HEK293 (cell line): ENCODE measurements at regions not wholly inside any gene's neighbourhood (a gene's known extent, or its start where the extent isn't known, plus 50 kb on each side); places are given as distances from the start of the nearest gene placed in this dataset.

Experiments used
- CTCF ChIA-PET: fragments of 350-600 bp; formaldehyde crosslinking; extraction: SDS; loops from one replicate; lab custom pipeline; 2021; ENCODE audit warnings: antibody characterized with exemption; lab: Yijun Ruan, JAX
- POLR2A ChIA-PET: fragments of 300-600 bp; formaldehyde crosslinking; extraction: SDS; loops from one replicate; lab custom pipeline; 2020; ENCODE audit warnings: antibody characterized with exemption, inconsistent platforms; lab: Yijun Ruan, JAX
- H3K27ac ChIP-seq: fragments of 200-500 bp; sonication (Bioruptor generic); 2 replicates; pipeline ENCODE4 v1.5.1; 2014; ENCODE audit warnings: low read depth, low read length, control low read depth, inconsistent platforms; ENCODE audit errors: extremely low read depth
- H3K36me3 ChIP-seq, 2 experiments: fragments of 200-500 bp in 1 of 2; sonication (Bioruptor generic) in 1 of 2; 1 replicate in 1 of 2; 2 replicates in 1 of 2; pipeline ENCODE4 v1.5.1; 2014 to 2017; ENCODE audit warnings: inconsistent platforms in 2 of 2, low read length in 2 of 2; ENCODE audit not compliant: control insufficient read depth in 2 of 2, insufficient read depth in 1 of 2
- H3K4me1 ChIP-seq: fragments of 200-500 bp; sonication (Bioruptor generic); 2 replicates; pipeline ENCODE4 v1.5.1; 2014; ENCODE audit warnings: mild to moderate bottlenecking, low read length, inconsistent platforms; ENCODE audit not compliant: control insufficient read depth, insufficient read depth
- H3K4me3 ChIP-seq: 2 replicates; pipeline ENCODE4 v1.5.1; 2011; ENCODE audit warnings: low read depth, mild to moderate bottlenecking, control low read depth, low read length, moderate library complexity
- H3K9me3 ChIP-seq: fragments of 200-500 bp; sonication (Bioruptor generic); 2 replicates; pipeline ENCODE4 v1.5.1; 2014; ENCODE audit warnings: low read depth, low read length, inconsistent platforms; ENCODE audit not compliant: control insufficient read depth, insufficient read depth
- BCL11A ChIP-seq: fragments of 450-650 bp; formaldehyde crosslinking; IDR thresholded peaks from 2 replicates; pipeline ENCODE4 v1.5.1; 2016; ENCODE audit warnings: low read depth, missing biosample characterization, missing genetic modification characterization
- EGR2 ChIP-seq: fragments of 450-650 bp; formaldehyde crosslinking; IDR thresholded peaks from 2 replicates; pipeline ENCODE4 v1.5.1; 2016; ENCODE audit warnings: low read depth, missing biosample characterization, missing genetic modification characterization
- IKZF3 ChIP-seq: fragments of 450-650 bp; IDR thresholded peaks from 2 replicates; pipeline ENCODE4 v1.5.0; 2018; ENCODE audit warnings: missing biosample characterization, mild to moderate bottlenecking, missing genetic modification characterization, moderate library complexity
- KLF16 ChIP-seq: fragments of 450-650 bp; formaldehyde crosslinking; IDR thresholded peaks from 2 replicates; pipeline ENCODE4 v1.5.1; 2017; ENCODE audit warnings: missing biosample characterization, missing genetic modification characterization
- KLF7 ChIP-seq: fragments of 450-650 bp; formaldehyde crosslinking; IDR thresholded peaks from 2 replicates; pipeline ENCODE4 v1.5.1; 2016; ENCODE audit warnings: missing biosample characterization, missing genetic modification characterization, borderline replicate concordance
- MYNN ChIP-seq: fragments of 450-650 bp; formaldehyde crosslinking; IDR thresholded peaks from 2 replicates; pipeline ENCODE4 v1.5.1; 2016; ENCODE audit warnings: missing biosample characterization, missing genetic modification characterization, borderline replicate concordance
- PRDM6 ChIP-seq: fragments of 450-650 bp; formaldehyde crosslinking; IDR thresholded peaks from 2 replicates; pipeline ENCODE4 v1.5.1; 2017; ENCODE audit warnings: missing biosample characterization, missing genetic modification characterization
- TSHZ1 ChIP-seq: fragments of 450-650 bp; formaldehyde crosslinking; IDR thresholded peaks from 2 replicates; pipeline ENCODE4 v1.5.1; 2016; ENCODE audit warnings: missing biosample characterization, missing genetic modification characterization, borderline replicate concordance
- ZBTB11 ChIP-seq: fragments of 450-650 bp; formaldehyde crosslinking; conservative IDR thresholded peaks from 2 replicates; pipeline ENCODE4 v1.5.1; 2016; ENCODE audit warnings: low read depth, missing biosample characterization, missing genetic modification characterization
- ZBTB7A ChIP-seq: fragments of 450-650 bp; formaldehyde crosslinking; IDR thresholded peaks from 2 replicates; pipeline ENCODE4 v1.5.1; 2016; ENCODE audit warnings: low read depth, missing biosample characterization, missing genetic modification characterization
- ZNF133 ChIP-seq: fragments of 450-650 bp; formaldehyde crosslinking; IDR thresholded peaks from 2 replicates; pipeline ENCODE4 v1.5.1; 2016; ENCODE audit warnings: missing biosample characterization, missing genetic modification characterization
- ZNF138 ChIP-seq: fragments of 450-650 bp; formaldehyde crosslinking; IDR thresholded peaks from 2 replicates; pipeline ENCODE4 v1.5.1; 2016; ENCODE audit warnings: missing biosample characterization, missing genetic modification characterization, borderline replicate concordance
- ZNF140 ChIP-seq: fragments of 450-650 bp; formaldehyde crosslinking; IDR thresholded peaks from 2 replicates; pipeline ENCODE4 v1.5.1; 2016; ENCODE audit warnings: missing biosample characterization, missing genetic modification characterization
- ZNF280D ChIP-seq: fragments of 450-650 bp; formaldehyde crosslinking; IDR thresholded peaks from 2 replicates; pipeline ENCODE4 v1.5.1; 2016; ENCODE audit warnings: missing biosample characterization, missing genetic modification characterization
- ZNF449 ChIP-seq: fragments of 450-650 bp; formaldehyde crosslinking; IDR thresholded peaks from 2 replicates; pipeline ENCODE4 v1.5.1; 2017; ENCODE audit warnings: missing biosample characterization, mild to moderate bottlenecking, missing genetic modification characterization, moderate library complexity
- ZNF488 ChIP-seq: fragments of 450-650 bp; formaldehyde crosslinking; IDR thresholded peaks from 2 replicates; pipeline ENCODE4 v1.5.1; 2016; ENCODE audit warnings: missing biosample characterization, missing genetic modification characterization
- ZNF558 ChIP-seq: fragments of 450-650 bp; formaldehyde crosslinking; IDR thresholded peaks from 2 replicates; pipeline ENCODE4 v1.5.1; 2016; ENCODE audit warnings: missing biosample characterization, missing genetic modification characterization
- ZNF660 ChIP-seq: fragments of 450-650 bp; IDR thresholded peaks from 2 replicates; pipeline ENCODE4 v1.5.1; 2018; ENCODE audit warnings: missing biosample characterization, mild to moderate bottlenecking, missing genetic modification characterization
- ZNF701 ChIP-seq: fragments of 450-650 bp; formaldehyde crosslinking; IDR thresholded peaks from 2 replicates; pipeline ENCODE4 v1.5.1; 2016; ENCODE audit warnings: missing biosample characterization, missing genetic modification characterization
- ZSCAN30 ChIP-seq: fragments of 450-650 bp; IDR thresholded peaks from 2 replicates; pipeline ENCODE4 v1.5.1; 2018; ENCODE audit warnings: missing biosample characterization, mild to moderate bottlenecking, missing genetic modification characterization, moderate library complexity

- Histone ChIP-seq H3K27ac (no peak overlapping the region), H3K36me3 (no peaks in the 10 kb centered on the region), H3K4me3 (no peak overlapping the region), H3K4me1 (no peaks in the 10 kb centered on the region), H3K9me3 (no peaks in the 10 kb centered on the region)
- ChIA-PET CTCF (no interaction called here), POLR2A (no interaction called here)
- TF ChIP-seq ZNF701 (tag by site-specific recombination) = no peak
- TF ChIP-seq ZSCAN30 (tag by site-specific recombination) = no peak
- TF ChIP-seq KLF16 (tag by site-specific recombination) = no peak
- no peak for TF ChIP-seq ZNF449
- TF ChIP-seq ZNF140 (tag by site-specific recombination) = no peak
- TF ChIP-seq TSHZ1 (tag by site-specific recombination) = no peak
- no peak for TF ChIP-seq ZNF280D
- no peak for TF ChIP-seq IKZF3
- no peak for TF ChIP-seq MYNN (tag by site-specific recombination)
- no peak for TF ChIP-seq ZNF138
- TF ChIP-seq ZBTB11 (tag by site-specific recombination) = no peak
- no peak for TF ChIP-seq ZNF660 (tag by site-specific recombination)
- no peak for TF ChIP-seq EGR2
- no peak for TF ChIP-seq BCL11A
- no peak for TF ChIP-seq ZNF488
- TF ChIP-seq ZNF558 (tag by site-specific recombination) = no peak
- no peak for TF ChIP-seq KLF7 (tag by site-specific recombination)
- no peak for TF ChIP-seq ZNF133
- TF ChIP-seq ZBTB7A (tag by site-specific recombination) = no peak
- TF ChIP-seq PRDM6 (tag by site-specific recombination) = no peak
These were observed 1013.3 kb upstream of the SEMA6D start for GRCh38 chr15:46703871-46704637.
